Stimulated activated effector memory CD8-positive, alpha-beta T cell treated with anti-CD3 and anti-CD28 coated beads, Interleukin-12 subunit alpha, Interleukin-12 subunit beta, amount 100 ng/mL, for 72 hours (primary cell): ENCODE measurements at regions not wholly inside any gene's neighbourhood (a gene's known extent, or its start where the extent isn't known, plus 50 kb on each side); places are given as distances from the start of the nearest gene placed in this dataset.

ENCODE experiments used
- ATAC-seq: fragments of 150-1000 bp; cut with Tn5 transposase; 2 replicates; pipeline ENCODE4 v1.10.0; 2021
- DNase-seq, 2 donors: peaks; one replicate each; pipeline ENCODE4 v3.0.0; 2021 to 2022; ENCODE audit warnings: low spot score in 2 of 2
- H3K27ac Mint-ChIP-seq: one replicate; pipeline ENCODE4 v1.8.0; 2022; ENCODE audit warnings: mild to moderate bottlenecking, mixed read lengths
- H3K36me3 Mint-ChIP-seq: one replicate; pipeline ENCODE4 v1.8.0; 2022; ENCODE audit warnings: mild to moderate bottlenecking, mixed read lengths
- H3K4me1 Mint-ChIP-seq: one replicate; pipeline ENCODE4 v1.8.0; 2022; ENCODE audit warnings: mixed read lengths
- H3K4me3 Mint-ChIP-seq: one replicate; pipeline ENCODE4 v1.8.0; 2022; ENCODE audit warnings: mild to moderate bottlenecking, mixed read lengths
- H3K9me3 Mint-ChIP-seq: one replicate; pipeline ENCODE4 v1.8.0; 2022; ENCODE audit warnings: mixed read lengths

- DNase-seq = no peak
- Mint-ChIP-seq H3K36me3 (no peaks in the 10 kb centered on the region), H3K27ac (no peak overlapping the region), H3K9me3 (peaks cover 8% of the 10 kb centered on the region), H3K4me3 (no peak overlapping the region), H3K4me1 (no peaks in the 10 kb centered on the region)
- ATAC-seq = no peak
These were observed 246.3 kb downstream of the HHIPL2 start for GRCh38 chr1:222301652-222302051.

GRCh38 chr1:222299524-222299923 lies 248.4 kb downstream of the HHIPL2 start:
- H3K9me3 Mint-ChIP-seq = peaks cover 13% of the 10 kb centered on the region
- H3K36me3 Mint-ChIP-seq = no peaks in the 10 kb centered on the region
- H3K27ac Mint-ChIP-seq = no peak overlapping the region
- DNase-seq (no peak), ATAC-seq (no peak)
- no peak overlapping the region for H3K4me3 Mint-ChIP-seq
- H3K4me1 Mint-ChIP-seq = no peaks in the 10 kb centered on the region

GRCh38 chr1:222290866-222291265 lies 257.0 kb downstream of the HHIPL2 start:
- Mint-ChIP-seq H3K9me3 (peaks cover 7% of the 10 kb centered on the region), H3K36me3 (no peaks in the 10 kb centered on the region), H3K27ac (no peak overlapping the region), H3K4me1 (no peaks in the 10 kb centered on the region), H3K4me3 (no peak overlapping the region)
- ATAC-seq = no peak
- DNase-seq = no peak

- H3K4me3 Mint-ChIP-seq = no peak overlapping the region
- no peaks in the 10 kb centered on the region for H3K4me1 Mint-ChIP-seq
- no peaks in the 10 kb centered on the region for H3K36me3 Mint-ChIP-seq
- DNase-seq (no peak), ATAC-seq (no peak)
- H3K9me3 Mint-ChIP-seq = no peaks in the 10 kb centered on the region
- no peak overlapping the region for H3K27ac Mint-ChIP-seq
These were observed 259.9 kb downstream of the HHIPL2 start for GRCh38 chr1:222288053-222288452.

- H3K4me3 Mint-ChIP-seq = no peak overlapping the region
- no peak for ATAC-seq
- H3K4me1 Mint-ChIP-seq = no peaks in the 10 kb centered on the region
- H3K9me3 Mint-ChIP-seq = no peaks in the 10 kb centered on the region
- no peak for DNase-seq
- no peak overlapping the region for H3K27ac Mint-ChIP-seq
- no peaks in the 10 kb centered on the region for H3K36me3 Mint-ChIP-seq
These were observed 261.9 kb downstream of the HHIPL2 start for GRCh38 chr1:222286011-222286410.

- H3K36me3 Mint-ChIP-seq = no peaks in the 10 kb centered on the region
- no peak overlapping the region for H3K27ac Mint-ChIP-seq
- H3K9me3 Mint-ChIP-seq = no peaks in the 10 kb centered on the region
- no peaks in the 10 kb centered on the region for H3K4me1 Mint-ChIP-seq
- no peak for ATAC-seq
- no peak overlapping the region for H3K4me3 Mint-ChIP-seq
- no peak for DNase-seq
These were observed 262.4 kb downstream of the HHIPL2 start for GRCh38 chr1:222285526-222285925.

GRCh38 chr1:222284466-222284865 lies 263.4 kb downstream of the HHIPL2 start:
- H3K4me3 Mint-ChIP-seq = no peak overlapping the region
- ATAC-seq = no peak
- no peaks in the 10 kb centered on the region for H3K4me1 Mint-ChIP-seq
- no peak for DNase-seq
- H3K9me3 Mint-ChIP-seq = no peaks in the 10 kb centered on the region
- no peaks in the 10 kb centered on the region for H3K36me3 Mint-ChIP-seq
- no peak overlapping the region for H3K27ac Mint-ChIP-seq

GRCh38 chr1:222283147-222283768 lies 264.6 kb downstream of the HHIPL2 start:
- ATAC-seq = no peak
- no peaks in the 10 kb centered on the region for H3K36me3 Mint-ChIP-seq
- DNase-seq = no peak
- H3K9me3 Mint-ChIP-seq = no peaks in the 10 kb centered on the region
- no peak overlapping the region for H3K27ac Mint-ChIP-seq
- no peaks in the 10 kb centered on the region for H3K4me1 Mint-ChIP-seq
- H3K4me3 Mint-ChIP-seq = no peak overlapping the region

- DNase-seq (no peak), ATAC-seq (no peak)
- no peaks in the 10 kb centered on the region for H3K36me3 Mint-ChIP-seq
These were observed 268.3 kb downstream of the HHIPL2 start for GRCh38 chr1:222279591-222279990.

GRCh38 chr1:222278501-222278900 lies 269.4 kb downstream of the HHIPL2 start:
- H3K27ac Mint-ChIP-seq = no peak overlapping the region
- no peak overlapping the region for H3K4me3 Mint-ChIP-seq
- ATAC-seq = no peak
- H3K9me3 Mint-ChIP-seq = no peaks in the 10 kb centered on the region
- DNase-seq = no peak
- H3K4me1 Mint-ChIP-seq = no peaks in the 10 kb centered on the region
- no peaks in the 10 kb centered on the region for H3K36me3 Mint-ChIP-seq

More at GRCh38 chr1:222279591-222279990, 268.3 kb downstream of the HHIPL2 start:
- Mint-ChIP-seq H3K4me3 (no peak overlapping the region), H3K4me1 (no peaks in the 10 kb centered on the region), H3K9me3 (no peaks in the 10 kb centered on the region), H3K27ac (no peak overlapping the region)

- Mint-ChIP-seq H3K36me3 (no peaks in the 10 kb centered on the region), H3K9me3 (no peaks in the 10 kb centered on the region), H3K27ac (no peak overlapping the region), H3K4me1 (no peaks in the 10 kb centered on the region), H3K4me3 (no peak overlapping the region)
- ATAC-seq (no peak), DNase-seq (no peak)
These were observed 272.0 kb downstream of the HHIPL2 start for GRCh38 chr1:222275729-222276465.

- H3K4me1 Mint-ChIP-seq = no peaks in the 10 kb centered on the region
- H3K9me3 Mint-ChIP-seq = no peaks in the 10 kb centered on the region
- ATAC-seq = no peak
These were observed 272.7 kb downstream of the HHIPL2 start for GRCh38 chr1:222275001-222275728.

GRCh38 chr1:222266223-222267196 lies 281.4 kb downstream of the HHIPL2 start:
- no peak overlapping the region for H3K27ac Mint-ChIP-seq
- H3K36me3 Mint-ChIP-seq = no peaks in the 10 kb centered on the region
- DNase-seq (no peak), ATAC-seq (no peak)
- H3K4me1 Mint-ChIP-seq = no peaks in the 10 kb centered on the region
- H3K4me3 Mint-ChIP-seq = no peak overlapping the region
- no peaks in the 10 kb centered on the region for H3K9me3 Mint-ChIP-seq

More at GRCh38 chr1:222275001-222275728, 272.7 kb downstream of the HHIPL2 start:
- DNase-seq = no peak
- H3K4me3 Mint-ChIP-seq = no peak overlapping the region
- H3K36me3 Mint-ChIP-seq = no peaks in the 10 kb centered on the region
- H3K27ac Mint-ChIP-seq = no peak overlapping the region

- peak; percentile 42 for ATAC-seq
- DNase-seq = no peak
- no peaks in the 10 kb centered on the region for H3K36me3 Mint-ChIP-seq
- H3K9me3 Mint-ChIP-seq = no peaks in the 10 kb centered on the region
- no peak overlapping the region for H3K27ac Mint-ChIP-seq
- H3K4me1 Mint-ChIP-seq = no peaks in the 10 kb centered on the region
- H3K4me3 Mint-ChIP-seq = no peak overlapping the region
These were observed 284.1 kb downstream of the HHIPL2 start for GRCh38 chr1:222263791-222264190.

GRCh38 chr1:222257027-222257426 lies 290.9 kb downstream of the HHIPL2 start:
- no peaks in the 10 kb centered on the region for H3K36me3 Mint-ChIP-seq
- DNase-seq (no peak), ATAC-seq (no peak)
- no peak overlapping the region for H3K4me3 Mint-ChIP-seq
- peaks cover 5% of the 10 kb centered on the region for H3K4me1 Mint-ChIP-seq
- no peak overlapping the region for H3K27ac Mint-ChIP-seq
- H3K9me3 Mint-ChIP-seq = no peaks in the 10 kb centered on the region
